GM10266 (cell line): ENCODE measurements at regions not wholly inside any gene's neighbourhood (a gene's known extent, or its start where the extent isn't known, plus 50 kb on each side); places are given as distances from the start of the nearest gene placed in this dataset.

ENCODE experiments used
- DNase-seq: peaks from one replicate; pipeline ENCODE4 v3.0.0; 2012; ENCODE audit errors: extremely low spot score
- TF ChIP-seq, protein P1 (sequence below): IDR thresholded peaks from 2 replicates; pipeline ENCODE4 v1.5.1; 2012; ENCODE audit warnings: mild to moderate bottlenecking, low read depth; ENCODE audit not compliant: control insufficient read depth, insufficient read depth; ENCODE audit errors: missing control alignments

DNA sequence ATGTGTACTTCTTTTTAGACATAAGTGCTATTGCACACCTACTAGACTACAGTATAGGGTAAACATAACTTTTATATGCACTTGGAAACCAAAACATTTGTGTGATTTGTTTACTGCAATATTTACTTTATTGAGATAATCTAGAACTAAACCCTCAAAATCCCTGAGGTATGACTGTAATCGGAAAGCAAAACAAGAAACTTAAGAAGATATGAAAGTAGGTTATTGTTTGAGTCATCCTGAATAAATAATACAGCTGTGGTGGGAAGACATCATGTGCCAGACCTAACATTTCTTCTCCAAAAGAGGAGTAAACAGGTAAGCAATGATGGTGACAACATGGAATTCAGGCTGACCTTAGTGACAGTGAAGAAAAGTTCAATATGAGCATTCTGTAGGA is 765.5 kb downstream of the OTOL1 start:
- DNase-seq = no peak
- TF ChIP-seq, protein P1, sequence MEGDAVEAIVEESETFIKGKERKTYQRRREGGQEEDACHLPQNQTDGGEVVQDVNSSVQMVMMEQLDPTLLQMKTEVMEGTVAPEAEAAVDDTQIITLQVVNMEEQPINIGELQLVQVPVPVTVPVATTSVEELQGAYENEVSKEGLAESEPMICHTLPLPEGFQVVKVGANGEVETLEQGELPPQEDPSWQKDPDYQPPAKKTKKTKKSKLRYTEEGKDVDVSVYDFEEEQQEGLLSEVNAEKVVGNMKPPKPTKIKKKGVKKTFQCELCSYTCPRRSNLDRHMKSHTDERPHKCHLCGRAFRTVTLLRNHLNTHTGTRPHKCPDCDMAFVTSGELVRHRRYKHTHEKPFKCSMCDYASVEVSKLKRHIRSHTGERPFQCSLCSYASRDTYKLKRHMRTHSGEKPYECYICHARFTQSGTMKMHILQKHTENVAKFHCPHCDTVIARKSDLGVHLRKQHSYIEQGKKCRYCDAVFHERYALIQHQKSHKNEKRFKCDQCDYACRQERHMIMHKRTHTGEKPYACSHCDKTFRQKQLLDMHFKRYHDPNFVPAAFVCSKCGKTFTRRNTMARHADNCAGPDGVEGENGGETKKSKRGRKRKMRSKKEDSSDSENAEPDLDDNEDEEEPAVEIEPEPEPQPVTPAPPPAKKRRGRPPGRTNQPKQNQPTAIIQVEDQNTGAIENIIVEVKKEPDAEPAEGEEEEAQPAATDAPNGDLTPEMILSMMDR = no peak

DNA sequence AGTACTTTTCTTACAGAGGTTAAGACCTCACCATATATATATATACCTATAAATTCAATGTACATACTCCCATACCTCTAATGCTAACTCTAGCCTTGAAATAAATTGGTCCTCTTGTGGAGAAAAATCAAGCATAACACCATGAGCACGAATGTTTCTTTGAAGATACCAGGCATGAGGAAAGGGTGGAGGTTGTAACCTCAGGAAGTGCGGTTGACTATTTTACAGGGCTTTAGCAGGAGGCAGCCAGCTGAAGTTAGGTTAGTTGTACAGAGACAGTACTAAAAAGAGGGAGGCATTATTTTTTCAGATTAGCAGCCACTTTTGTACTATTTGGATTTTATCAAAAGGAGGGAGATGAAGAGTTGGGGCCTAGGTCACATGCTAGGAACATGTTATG is 767.0 kb downstream of the OTOL1 start:
- TF ChIP-seq, protein P1 = no peak
- DNase-seq = no peak

DNA sequence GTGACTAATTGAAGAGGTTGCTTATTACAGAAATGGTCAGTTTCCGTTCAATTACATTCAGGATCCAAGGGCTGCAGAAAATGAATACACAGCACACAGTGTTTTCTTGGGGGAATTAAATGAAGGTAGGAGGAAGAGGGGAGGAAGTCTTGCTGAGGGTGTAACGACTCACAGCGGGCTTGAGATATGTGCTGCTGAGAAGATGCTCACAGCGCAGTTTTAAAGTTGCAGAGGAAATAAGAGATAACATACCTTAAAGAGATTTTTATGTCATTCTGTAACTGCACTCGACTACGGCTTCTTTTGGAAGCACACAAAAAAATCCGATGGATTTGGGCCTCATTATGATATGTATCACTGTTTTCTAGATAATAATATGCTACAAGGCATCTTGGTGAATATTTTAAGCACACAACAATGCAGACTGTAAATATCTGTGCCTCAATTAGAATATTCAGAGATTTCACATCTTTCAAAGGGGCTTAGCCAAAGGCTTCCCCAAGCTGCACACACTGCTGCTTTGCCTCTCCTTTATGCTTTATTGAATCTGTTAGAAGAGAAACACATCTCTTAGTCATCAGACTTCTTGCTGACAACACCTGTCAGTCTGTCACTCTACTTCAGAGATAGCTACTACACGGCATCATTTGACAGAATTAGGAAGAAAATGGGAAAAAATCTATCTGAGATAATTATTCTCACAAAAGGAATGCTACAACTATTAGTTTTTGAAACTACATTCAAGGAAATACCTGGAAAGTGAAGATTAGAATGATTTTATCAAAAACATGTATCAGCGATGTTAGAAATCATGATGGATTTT is 773.2 kb downstream of the OTOL1 start:
- DNase-seq = no peak
- TF ChIP-seq, protein P1 = no peak

DNA sequence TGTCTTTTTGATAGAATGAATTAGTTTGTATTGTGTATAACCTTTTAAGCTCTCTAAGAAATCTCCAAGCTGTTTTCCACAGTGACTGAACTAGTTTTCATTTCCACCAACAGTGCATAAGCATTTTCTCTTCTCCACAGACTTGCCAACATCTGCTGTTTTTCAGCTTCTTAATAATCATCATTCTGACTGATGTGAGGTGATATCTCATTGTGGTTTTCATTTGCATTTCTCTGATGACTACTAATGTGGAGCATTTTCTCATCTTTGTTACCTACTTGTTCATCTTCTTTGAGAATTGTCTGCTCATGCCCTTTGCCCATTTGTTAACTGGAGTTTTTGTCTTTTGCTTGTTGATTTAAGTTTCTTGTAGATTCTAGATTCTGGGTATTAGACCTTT is 777.5 kb downstream of the OTOL1 start:
- TF ChIP-seq, protein P1 = no peak
- DNase-seq = no peak

DNA sequence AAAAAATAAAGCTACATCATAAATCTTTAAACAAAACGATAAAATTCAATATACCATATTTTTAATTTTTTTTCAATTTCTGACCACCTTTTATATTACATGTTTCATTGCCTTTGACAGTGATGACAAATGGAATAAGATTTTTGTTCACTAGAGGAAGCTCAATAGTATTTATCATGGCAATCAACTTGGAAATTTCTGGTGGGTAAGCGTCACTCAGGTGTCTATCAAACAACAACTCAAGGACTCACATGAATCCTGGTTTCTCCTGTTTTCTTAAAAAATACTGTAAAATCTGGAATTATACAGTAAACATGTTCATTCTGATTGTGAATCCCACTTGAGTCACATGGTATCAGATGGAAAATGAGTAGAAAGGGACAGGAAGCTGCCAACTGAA is 782.2 kb downstream of the OTOL1 start:
- TF ChIP-seq, protein P1 = no peak

DNA sequence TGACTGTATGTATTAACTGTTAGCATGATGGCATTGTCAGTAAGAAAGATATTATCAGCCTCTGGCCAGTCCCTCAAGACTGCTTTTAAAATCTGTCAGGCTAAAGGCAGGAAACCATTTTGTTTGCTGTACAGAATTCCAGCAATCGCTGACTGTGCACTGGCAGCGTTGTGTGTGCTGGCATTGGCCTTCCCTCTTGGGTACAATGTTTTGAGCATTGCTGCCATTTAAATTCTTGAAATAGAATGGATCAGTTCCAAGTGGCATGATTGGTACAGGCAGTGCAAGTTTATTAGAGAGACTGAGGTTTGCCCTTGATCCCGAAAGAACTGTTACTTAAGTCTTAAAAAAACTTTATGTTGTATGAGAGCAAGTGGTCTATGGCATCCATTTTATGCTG is 788.7 kb downstream of the OTOL1 start:
- TF ChIP-seq, protein P1 = no peak
- DNase-seq = no peak

More for the DNA sequence above, 782.2 kb downstream of the OTOL1 start:
- DNase-seq = no peak

DNA sequence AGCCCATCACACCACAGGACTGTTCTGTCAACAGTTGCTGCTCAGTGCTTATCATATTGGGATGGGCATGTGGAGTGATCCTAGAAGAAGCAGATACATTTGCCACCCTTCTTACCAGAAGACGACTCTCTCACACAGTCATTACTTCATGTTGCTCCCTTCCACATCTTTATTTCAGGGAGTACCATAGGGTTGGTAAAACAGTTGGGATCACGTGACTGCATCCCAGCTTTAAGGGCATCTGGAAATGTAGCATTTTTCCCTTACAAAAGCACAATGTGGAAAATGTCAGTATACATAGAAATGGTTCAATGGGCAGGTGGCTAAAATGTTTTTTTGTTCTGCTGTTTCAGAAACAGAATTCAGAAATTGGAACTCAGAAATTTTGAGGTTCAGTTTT is 791.0 kb downstream of the OTOL1 start:
- TF ChIP-seq, protein P1 = no peak
- no peak for DNase-seq
